GM23248 (cell line): ENCODE measurements at regions not wholly inside any gene's neighbourhood (a gene's known extent, or its start where the extent isn't known, plus 50 kb on each side); places are given as distances from the start of the nearest gene placed in this dataset.

Experiments used
- DNase-seq: peaks from one replicate; pipeline ENCODE4 v3.0.0-alpha.2; 2015
- H2AFZ ChIP-seq: fragments of 200-600 bp; sonication (generic); 2 replicates; pipeline ENCODE4 v1.6.1; 2016; ENCODE audit warnings: antibody characterized with exemption
- H3F3A ChIP-seq: fragments of 200-600 bp; sonication (generic); 2 replicates; pipeline ENCODE4 v1.6.1; 2016; ENCODE audit warnings: mild to moderate bottlenecking, antibody characterized with exemption, mixed run types; ENCODE audit not compliant: insufficient read depth
- H3K27ac ChIP-seq: fragments of 200-600 bp; sonication (generic); 2 replicates; pipeline ENCODE4 v1.5.1; 2016; ENCODE audit warnings: mild to moderate bottlenecking
- H3K27me3 ChIP-seq: fragments of 200-600 bp; sonication (generic); replicated peaks from 2 replicates; pipeline ENCODE4 v1.6.1; 2016; ENCODE audit warnings: mild to moderate bottlenecking; ENCODE audit not compliant: insufficient read depth
- H3K36me3 ChIP-seq: fragments of 200-600 bp; sonication (generic); 2 replicates; pipeline ENCODE4 v1.6.1; 2016; ENCODE audit warnings: low read depth, mild to moderate bottlenecking
- H3K4me1 ChIP-seq: fragments of 200-600 bp; sonication (generic); 2 replicates; pipeline ENCODE4 v1.6.1; 2016; ENCODE audit warnings: mild to moderate bottlenecking; ENCODE audit not compliant: insufficient read depth
- H3K4me2 ChIP-seq: fragments of 200-600 bp; sonication (generic); one replicate; pipeline ENCODE4 v1.6.1; 2016; ENCODE audit warnings: mild to moderate bottlenecking; ENCODE audit not compliant: unreplicated experiment
- H3K4me3 ChIP-seq: fragments of 200-600 bp; sonication (generic); 2 replicates; pipeline ENCODE4 v1.5.1; 2016; ENCODE audit warnings: mild to moderate bottlenecking
- H3K79me2 ChIP-seq: fragments of 200-600 bp; sonication (generic); 2 replicates; pipeline ENCODE4 v1.6.1; 2016; ENCODE audit warnings: mild to moderate bottlenecking; ENCODE audit not compliant: insufficient read depth
- H3K9ac ChIP-seq: fragments of 200-600 bp; sonication (generic); 2 replicates; pipeline ENCODE4 v1.6.1; 2016; ENCODE audit warnings: mild to moderate bottlenecking
- H3K9me2 ChIP-seq: fragments of 200-600 bp; sonication (generic); 2 replicates; pipeline ENCODE4 v1.6.1; 2016; ENCODE audit warnings: mixed run types, mild to moderate bottlenecking, moderate library complexity; ENCODE audit not compliant: insufficient read depth
- H3K9me3 ChIP-seq: fragments of 200-600 bp; sonication (generic); one replicate; pipeline ENCODE4 v1.6.1; 2017; ENCODE audit warnings: low read depth
- H4K20me1 ChIP-seq: fragments of 200-600 bp; sonication (generic); 2 replicates; pipeline ENCODE4 v1.6.0; 2016; ENCODE audit not compliant: insufficient read depth
- EZH2 ChIP-seq: fragments of 200-600 bp; sonication (generic); IDR thresholded peaks from 2 replicates; pipeline ENCODE4 v1.6.1; 2018; ENCODE audit warnings: antibody characterized with exemption, mild to moderate bottlenecking; ENCODE audit not compliant: insufficient read depth, poor library complexity, severe bottlenecking
- EZH2phosphoT487 ChIP-seq: fragments of 200-600 bp; sonication (generic); IDR thresholded peaks from 2 replicates; pipeline ENCODE4 v1.6.1; 2018; ENCODE audit warnings: antibody characterized with exemption, moderate library complexity, mild to moderate bottlenecking, low read depth; ENCODE audit not compliant: insufficient read depth
- WGBS, 2 experiments: methylation state at CpG; one replicate each; pipeline ENCODE4 v1.1.6; 2015 to 2017; ENCODE audit warnings: low lambda C conversion rate in 2 of 2, low coverage in 1 of 2; ENCODE audit errors: missing lambda C conversion rate in 2 of 2; 5-methylcytosine and 5-hydroxymethylcytosine counted together
- in situ Hi-C: fragments of 300-500 bp; cut with MboI; formaldehyde crosslinking; loops from 2 replicates; pipeline ENCODE4 v1.15.0; 2020

DNA sequence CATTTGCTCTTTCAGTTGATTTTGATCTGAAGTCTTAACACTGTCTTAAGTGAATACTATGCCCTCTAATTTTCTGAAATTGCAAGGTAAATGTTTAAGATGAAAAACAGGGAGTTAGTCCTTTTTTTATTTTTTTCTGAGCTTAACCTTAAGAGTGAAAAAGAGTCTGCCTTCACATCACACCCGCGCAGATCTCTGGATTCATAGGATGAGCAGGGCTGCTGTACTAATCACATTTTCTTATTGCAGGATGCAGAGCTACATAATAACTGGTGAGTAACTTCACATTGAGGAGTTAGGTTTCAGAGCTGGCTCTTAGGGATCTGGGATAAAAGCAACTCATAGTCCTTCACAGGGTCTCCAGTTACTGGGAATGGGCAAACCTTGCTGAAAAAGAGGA is 188.7 kb upstream of the ATP1B1 start:
- H3K4me3 ChIP-seq: no peak overlapping the region
- H3K9ac ChIP-seq: no peak overlapping the region
- H3K27ac ChIP-seq: no peak overlapping the region
- no peak overlapping the region for H3K4me2 ChIP-seq
- H3K27me3 ChIP-seq: no peaks in the 10 kb centered on the region
- H3K9me3 ChIP-seq: no peaks in the 10 kb centered on the region
- H2AFZ ChIP-seq: no peak overlapping the region
- peaks cover 5% of the 10 kb centered on the region; the same call in 1 of the 2 replicates for H3F3A ChIP-seq
- no peak for TF ChIP-seq EZH2
- no peak for TF ChIP-seq EZH2phosphoT487
- in situ Hi-C loops: no loop called here
- no peak for DNase-seq
- no peaks in the 10 kb centered on the region for H4K20me1 ChIP-seq
- no peaks in the 10 kb centered on the region for H3K36me3 ChIP-seq
- WGBS, 2 experiments: 93 to 97% methylated on average over 2 of the region's 2 CpGs
- no peaks in the 10 kb centered on the region for H3K79me2 ChIP-seq
- H3K9me2 ChIP-seq: no peaks in the 10 kb centered on the region
- H3K4me1 ChIP-seq: peaks cover 9% of the 10 kb centered on the region

DNA sequence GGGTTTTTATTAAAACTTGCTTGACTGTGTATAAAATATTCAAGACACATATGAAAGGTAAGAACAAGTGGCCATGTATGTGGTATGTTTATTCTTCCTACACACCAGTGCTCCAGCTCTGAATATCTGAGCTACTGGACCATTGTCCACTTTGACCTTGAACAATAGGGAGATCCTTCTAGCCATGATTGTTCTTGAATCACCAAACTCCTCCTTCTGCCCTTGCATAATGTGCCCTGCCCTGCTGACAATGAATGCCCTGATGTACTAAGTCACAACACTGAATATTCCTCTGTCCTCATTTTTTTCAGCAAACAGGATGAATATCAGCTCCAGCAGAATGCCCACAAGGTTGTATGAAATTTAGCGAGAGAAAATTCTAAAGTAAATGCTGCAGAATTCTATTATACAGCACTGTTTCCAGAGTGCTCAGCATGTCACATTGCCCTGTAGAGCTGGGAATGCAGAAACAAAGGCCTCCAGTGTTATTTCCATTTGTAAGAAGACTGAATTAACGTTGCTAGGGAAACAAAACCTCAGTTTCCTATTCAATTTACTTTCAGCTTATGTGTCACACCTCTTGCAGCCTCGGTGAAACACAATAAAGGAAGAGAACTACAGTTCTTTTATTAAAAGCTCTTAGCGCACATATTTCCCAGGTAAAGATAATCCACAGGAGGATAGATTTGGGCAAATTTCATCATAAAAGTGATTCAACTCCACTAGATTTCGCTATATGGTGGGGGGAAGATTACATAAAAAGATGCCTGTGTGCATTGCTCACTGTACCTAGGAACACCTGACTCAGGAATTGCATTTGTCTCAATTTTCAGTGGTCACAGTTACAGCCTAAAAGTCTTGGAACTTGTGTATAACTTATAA is 187.4 kb upstream of the ATP1B1 start:
- Histone ChIP-seq H3K9me2 (no peaks in the 10 kb centered on the region), H3K79me2 (no peaks in the 10 kb centered on the region), H3K4me3 (no peak overlapping the region), H3K27ac (no peak overlapping the region), H3F3A (peaks cover 5% of the 10 kb centered on the region; the same call in 1 of the 2 replicates), H3K4me1 (peaks cover 9% of the 10 kb centered on the region), H3K9me3 (no peaks in the 10 kb centered on the region), H3K9ac (no peak overlapping the region), H3K36me3 (no peaks in the 10 kb centered on the region), H3K27me3 (no peaks in the 10 kb centered on the region), H2AFZ (no peak overlapping the region), H4K20me1 (no peaks in the 10 kb centered on the region), H3K4me2 (no peak overlapping the region)
- WGBS, 2 experiments: 81% methylated on average over 5 of the region's 5 CpGs
- no peak for DNase-seq
- TF ChIP-seq EZH2phosphoT487: no peak
- TF ChIP-seq EZH2: no peak
- in situ Hi-C loops: no loop called here

DNA sequence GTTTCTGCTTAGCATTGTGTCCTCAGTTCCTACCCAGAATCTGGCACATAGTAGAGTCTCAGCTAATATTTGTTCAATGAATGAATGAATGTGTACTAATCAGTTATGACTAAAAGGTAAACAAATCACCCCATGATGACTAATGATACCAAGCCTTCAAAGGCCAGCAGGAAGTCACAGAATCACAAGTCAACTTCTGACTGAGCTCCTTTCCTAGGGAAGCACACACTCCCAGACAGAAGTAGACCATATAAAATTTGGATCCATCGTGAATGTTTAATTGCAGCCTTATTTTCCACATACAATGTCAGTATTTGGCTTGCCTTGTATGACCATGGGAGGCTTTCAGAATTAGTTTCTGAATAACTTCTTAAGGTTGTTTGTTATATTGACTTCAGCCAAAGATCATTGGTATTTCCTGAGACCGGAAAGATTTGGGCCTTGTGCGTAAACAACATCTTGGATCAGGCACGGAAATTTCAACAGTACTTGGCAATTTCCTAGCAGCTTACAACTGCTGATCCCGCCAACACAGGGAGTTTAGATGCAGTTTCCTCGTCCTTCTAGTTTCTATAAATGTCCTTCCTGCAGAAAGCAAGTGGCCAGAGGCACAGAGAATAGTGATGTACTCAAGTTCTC is 185.9 kb upstream of the ATP1B1 start:
- no peaks in the 10 kb centered on the region for H3K9me3 ChIP-seq
- H3F3A ChIP-seq: peaks cover 5% of the 10 kb centered on the region; the same call in 1 of the 2 replicates
- no peak overlapping the region for H3K4me3 ChIP-seq
- DNase-seq: peak; percentile 45
- H3K4me2 ChIP-seq: peak overlapping the region; percentile 40
- WGBS, 2 experiments: 45 to 47% methylated on average over 6 of the region's 6 CpGs
- no peaks in the 10 kb centered on the region for H3K9me2 ChIP-seq
- TF ChIP-seq EZH2 (no peak), EZH2phosphoT487 (no peak)
- H3K79me2 ChIP-seq: no peaks in the 10 kb centered on the region
- H2AFZ ChIP-seq: peak overlapping the region; percentile 60
- in situ Hi-C loops: no loop called here
- H3K27me3 ChIP-seq: no peaks in the 10 kb centered on the region
- H3K36me3 ChIP-seq: no peaks in the 10 kb centered on the region
- H3K4me1 ChIP-seq: peaks cover 9% of the 10 kb centered on the region
- no peaks in the 10 kb centered on the region for H4K20me1 ChIP-seq
- H3K27ac ChIP-seq: no peak overlapping the region
- no peak overlapping the region for H3K9ac ChIP-seq

DNA sequence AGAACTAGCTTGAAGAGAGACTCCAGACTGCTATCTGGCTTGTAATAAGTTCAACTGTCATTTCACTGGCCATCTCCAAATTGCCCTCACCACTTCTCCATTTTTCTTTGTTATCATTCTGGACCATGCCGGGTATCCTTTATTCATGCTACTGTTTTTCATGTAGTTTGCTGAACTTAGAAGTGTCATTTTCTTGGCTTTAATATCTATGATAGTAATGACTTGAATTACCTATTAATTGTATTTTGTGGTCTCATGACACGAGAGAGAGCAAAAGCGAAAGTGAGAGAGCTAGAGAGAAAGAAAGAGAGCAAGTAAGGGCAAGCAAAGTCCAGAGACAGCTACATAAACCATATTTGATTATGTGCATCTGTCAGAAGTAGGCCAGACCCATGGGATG is 184.9 kb upstream of the ATP1B1 start:
- no peaks in the 10 kb centered on the region for H3K27me3 ChIP-seq
- no peak for TF ChIP-seq EZH2
- TF ChIP-seq EZH2phosphoT487: no peak
- H2AFZ ChIP-seq: no peak overlapping the region
- H3K4me3 ChIP-seq: no peak overlapping the region
- WGBS, 2 experiments: 83 to 92% methylated on average over 3 of the region's 3 CpGs
- no peaks in the 10 kb centered on the region for H3K9me2 ChIP-seq
- H3K4me1 ChIP-seq: peaks cover 9% of the 10 kb centered on the region
- peaks cover 5% of the 10 kb centered on the region; the same call in 1 of the 2 replicates for H3F3A ChIP-seq
- H3K27ac ChIP-seq: no peak overlapping the region
- H3K79me2 ChIP-seq: no peaks in the 10 kb centered on the region
- H3K4me2 ChIP-seq: no peak overlapping the region
- no peaks in the 10 kb centered on the region for H4K20me1 ChIP-seq
- no peaks in the 10 kb centered on the region for H3K9me3 ChIP-seq
- H3K36me3 ChIP-seq: no peaks in the 10 kb centered on the region
- in situ Hi-C loops: no loop called here
- H3K9ac ChIP-seq: no peak overlapping the region
- DNase-seq: no peak
